C1 segment of cervical spinal cord (tissue), 14 donors: ENCODE measurements at regions not wholly inside any gene's neighbourhood (a gene's known extent, or its start where the extent isn't known, plus 50 kb on each side); places are given as distances from the start of the nearest gene placed in this dataset.
A peak's percentile ranks its signal among the peaks of the same experiment; 100 is the strongest.

ENCODE experiments used
- DNase-seq, 14 donors: peaks; one replicate each; lab custom pipeline; 2025; lab: John Stamatoyannopoulos, UW

GRCh38 chr5:12022444-12022843, 118.2 kb upstream of the CTNND2 start:
- no peak for DNase-seq

GRCh38 chr5:12019306-12019705, 115.1 kb upstream of the CTNND2 start:
- DNase-seq: no peak

GRCh38 chr5:12017007-12017406, 112.8 kb upstream of the CTNND2 start:
- DNase-seq: peak in 1 of 14 donors; percentile 30

GRCh38 chr5:12016159-12016746, 112.0 kb upstream of the CTNND2 start:
- DNase-seq: peak in 1 of 14 donors; percentile 75

- no peak for DNase-seq
Observed at GRCh38 chr5:12013351-12013750, 109.1 kb upstream of the CTNND2 start.

- no peak for DNase-seq
Observed at GRCh38 chr5:12003680-12004079, 99.4 kb upstream of the CTNND2 start.

GRCh38 chr5:11998397-11998796, 94.2 kb upstream of the CTNND2 start:
- no peak for DNase-seq

- no peak for DNase-seq
Observed at GRCh38 chr5:11997942-11998341, 93.7 kb upstream of the CTNND2 start.

GRCh38 chr5:11992518-11992917, 88.3 kb upstream of the CTNND2 start:
- no peak for DNase-seq

GRCh38 chr5:11985993-11986392, 81.7 kb upstream of the CTNND2 start:
- DNase-seq: no peak

- no peak for DNase-seq
Observed at GRCh38 chr5:11984196-11984595, 80.0 kb upstream of the CTNND2 start.

- no peak for DNase-seq
Observed at GRCh38 chr5:11981986-11982385, 77.7 kb upstream of the CTNND2 start.

- DNase-seq: no peak
Observed at GRCh38 chr5:11977904-11978303, 73.7 kb upstream of the CTNND2 start.

- no peak for DNase-seq
Observed at GRCh38 chr5:11973469-11973868, 69.2 kb upstream of the CTNND2 start.

GRCh38 chr5:11963227-11963626, 59.0 kb upstream of the CTNND2 start:
- DNase-seq: no peak

- no peak for DNase-seq
Observed at GRCh38 chr5:11962122-11962521, 57.9 kb upstream of the CTNND2 start.

GRCh38 chr5:11958321-11958720, 54.1 kb upstream of the CTNND2 start:
- no peak for DNase-seq

GRCh38 chr5:11955331-11955730, 51.1 kb upstream of the CTNND2 start:
- DNase-seq: no peak
